Spinal cord (tissue), 9 donors: ENCODE measurements at regions not wholly inside any gene's neighbourhood (a gene's known extent, or its start where the extent isn't known, plus 50 kb on each side); places are given as distances from the start of the nearest gene placed in this dataset.
A peak's percentile ranks its signal among the peaks of the same experiment; 100 is the strongest.

Experiments
- DNase-seq, 6 donors: peaks; one replicate each; pipeline versions ENCODE4 v3.0.0 to v3.0.0-alpha.2; 2013 to 2015; ENCODE audit warnings: low spot score in 6 of 6, low read depth in 4 of 6
- H3K27ac ChIP-seq: one replicate; pipeline ENCODE4 v1.5.1; 2013; ENCODE audit warnings: low read depth, low read length, control low read depth
- H3K27me3 ChIP-seq: one replicate; pipeline ENCODE4 v1.6.1; 2013; ENCODE audit warnings: low read length; ENCODE audit not compliant: control insufficient read depth, insufficient read depth
- H3K36me3 ChIP-seq: one replicate; pipeline ENCODE4 v1.6.1; 2013; ENCODE audit warnings: low read length; ENCODE audit not compliant: control insufficient read depth, insufficient read depth
- H3K4me1 ChIP-seq: one replicate; pipeline ENCODE4 v1.6.1; 2013; ENCODE audit warnings: low read length; ENCODE audit not compliant: control insufficient read depth, insufficient read depth
- H3K4me3 ChIP-seq: one replicate; pipeline ENCODE4 v1.5.1; 2013; ENCODE audit warnings: low read depth, low read length, control low read depth
- H3K9me3 ChIP-seq: one replicate; pipeline ENCODE4 v1.6.1; 2013; ENCODE audit warnings: low read length; ENCODE audit not compliant: control insufficient read depth, insufficient read depth
- WGBS: methylation state at CpG from one replicate; pipeline ENCODE4 v1.1.5; 2013; ENCODE audit warnings: missing lambda C conversion rate; ENCODE audit not compliant: insufficient coverage; 5-methylcytosine and 5-hydroxymethylcytosine counted together
- donor health status: healthy.

DNA sequence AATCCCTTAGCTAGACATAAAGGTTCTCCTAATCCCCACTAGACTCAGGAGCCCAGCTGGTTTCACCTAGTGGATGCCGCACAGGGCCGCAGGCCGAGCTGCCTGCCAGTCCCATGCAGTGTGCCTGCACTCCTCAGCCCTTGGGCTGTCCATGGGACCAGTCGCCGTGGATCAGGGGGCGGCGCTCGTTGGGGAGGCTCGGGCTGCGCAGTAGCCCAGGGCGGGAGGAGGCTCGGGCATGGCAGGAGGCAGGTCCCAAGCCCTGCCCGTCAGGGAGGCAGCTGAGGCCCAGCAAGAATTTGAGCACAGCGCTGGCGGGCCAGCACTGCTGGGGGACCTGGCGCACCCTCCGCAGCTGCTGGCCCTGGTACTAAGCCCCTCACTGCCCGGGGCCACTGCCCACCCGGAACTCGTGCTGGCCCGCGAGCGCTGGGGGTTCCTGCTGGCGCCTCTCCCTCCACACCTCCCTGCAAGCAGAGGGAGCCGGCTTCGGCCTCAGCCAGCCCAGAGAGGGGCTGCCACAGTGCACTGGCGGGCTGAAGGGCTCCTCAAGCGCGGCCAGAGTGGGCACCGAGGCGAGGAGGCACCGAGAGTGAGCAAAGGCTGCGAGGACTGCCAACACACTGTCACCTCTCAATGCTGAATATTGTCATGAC, 307.8 kb downstream of the C6orf118 start:
- WGBS, result 98% methylated on average over 31 of the region's 33 CpGs
- DNase-seq, result no peak
- no peaks in the 10 kb centered on the region for H3K27me3 ChIP-seq
- no peaks in the 10 kb centered on the region for H3K36me3 ChIP-seq
- no peaks in the 10 kb centered on the region for H3K4me1 ChIP-seq
- no peak overlapping the region for H3K27ac ChIP-seq
- no peaks in the 10 kb centered on the region for H3K9me3 ChIP-seq
- no peak overlapping the region for H3K4me3 ChIP-seq

DNA sequence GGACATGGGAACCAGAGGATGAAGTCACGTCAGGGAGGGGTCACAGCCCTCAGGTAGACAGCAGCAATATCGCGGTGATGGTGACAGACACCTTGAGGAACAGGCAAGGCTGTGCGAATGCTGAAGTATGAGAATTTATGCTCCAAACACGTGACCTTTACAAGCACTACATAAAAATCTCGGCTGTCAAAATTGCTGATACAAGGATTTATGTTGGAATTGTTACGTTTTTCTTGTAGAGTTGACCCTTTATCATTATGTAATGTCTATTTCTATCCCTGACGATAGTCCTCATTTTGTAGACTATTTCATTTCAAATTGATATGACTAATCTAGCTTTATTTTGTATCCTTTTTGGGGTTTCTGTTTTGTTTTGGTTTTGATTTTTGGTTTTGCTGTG, 311.1 kb downstream of the C6orf118 start:
- 100% methylated on average over 1 of the region's 8 CpGs for WGBS
- H3K36me3 ChIP-seq, result no peaks in the 10 kb centered on the region
- H3K4me3 ChIP-seq, result no peak overlapping the region
- no peaks in the 10 kb centered on the region for H3K27me3 ChIP-seq
- no peaks in the 10 kb centered on the region for H3K4me1 ChIP-seq
- no peak overlapping the region for H3K27ac ChIP-seq
- DNase-seq, result no peak
- H3K9me3 ChIP-seq, result no peaks in the 10 kb centered on the region

DNA sequence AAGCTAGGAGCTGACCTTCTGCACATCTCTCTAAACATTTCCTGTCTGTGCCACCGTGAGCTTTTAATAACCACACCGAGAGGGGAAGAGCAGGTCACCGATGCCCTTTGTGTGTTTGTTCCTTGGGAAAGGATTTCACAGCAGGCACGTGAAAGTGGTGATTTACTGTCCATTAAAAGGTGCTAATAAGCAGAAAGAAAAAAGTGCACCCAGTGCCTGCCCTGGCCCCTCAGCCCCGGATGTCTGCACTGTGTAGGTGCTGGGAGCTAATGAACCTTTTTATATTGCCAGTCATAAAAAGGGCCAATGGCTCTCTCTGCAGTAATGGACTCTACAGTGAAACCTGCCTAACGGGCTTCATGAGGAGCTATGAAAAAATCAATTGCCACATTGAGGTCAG, 312.6 kb downstream of the C6orf118 start:
- DNase-seq, result peak in 1 of 6 donors; percentile 65
- H3K4me3 ChIP-seq, result no peak overlapping the region
- WGBS, result 16% methylated on average over 5 of the region's 6 CpGs
- H3K27ac ChIP-seq, result no peak overlapping the region
- H3K27me3 ChIP-seq, result no peaks in the 10 kb centered on the region
- no peaks in the 10 kb centered on the region for H3K36me3 ChIP-seq
- H3K9me3 ChIP-seq, result no peaks in the 10 kb centered on the region
- no peaks in the 10 kb centered on the region for H3K4me1 ChIP-seq

DNA sequence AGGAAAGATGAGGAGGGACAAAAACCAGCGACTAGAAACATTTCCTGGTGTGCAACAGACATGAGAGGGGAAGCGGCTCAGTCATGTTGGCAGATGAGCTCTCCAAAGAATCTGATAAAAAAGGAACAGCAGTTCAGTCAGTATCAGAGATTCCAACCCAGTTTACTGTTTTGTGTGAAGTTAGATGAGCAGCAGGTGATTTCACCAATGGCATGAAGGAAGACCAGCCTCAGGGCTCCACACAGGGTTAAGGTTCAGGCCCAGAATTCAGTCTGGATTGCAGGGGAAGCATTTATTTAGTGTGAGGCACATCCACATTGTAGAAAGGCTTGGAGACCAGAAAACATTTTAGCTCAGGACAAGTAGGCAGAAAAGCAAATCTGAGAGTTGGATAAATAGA, 317.8 kb downstream of the C6orf118 start:
- DNase-seq, result no peak
- H3K36me3 ChIP-seq, result no peaks in the 10 kb centered on the region

DNA sequence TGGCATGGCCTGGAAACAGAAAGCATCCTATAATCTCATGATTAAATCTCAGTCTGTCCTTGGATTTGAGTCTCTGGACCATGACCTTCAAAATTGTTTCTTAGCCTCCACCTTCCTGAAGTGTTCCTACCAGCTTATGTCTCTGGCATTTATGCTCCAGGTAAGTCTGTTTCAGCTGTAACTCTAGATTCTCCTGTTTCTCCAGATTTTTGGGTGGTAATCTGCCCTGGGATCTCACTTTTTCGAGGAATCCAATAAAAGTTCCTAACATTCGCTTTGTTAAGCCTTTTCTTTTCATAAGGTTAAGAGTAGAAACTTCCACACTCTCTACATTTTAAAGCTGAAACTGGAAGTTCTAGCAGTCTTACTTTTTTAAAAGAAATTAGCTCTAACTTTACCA, 318.5 kb downstream of the C6orf118 start:
- Histone ChIP-seq H3K27ac (no peak overlapping the region), H3K36me3 (no peaks in the 10 kb centered on the region), H3K4me3 (no peak overlapping the region), H3K9me3 (no peaks in the 10 kb centered on the region), H3K4me1 (no peaks in the 10 kb centered on the region), H3K27me3 (no peaks in the 10 kb centered on the region)
- DNase-seq, result no peak
- no CpG with 5 or more reads among the region's 2 CpGs for whole genome bisulfite sequencing

More for the DNA sequence above, 317.8 kb downstream of the C6orf118 start:
- no peak overlapping the region for H3K27ac ChIP-seq
- no peak overlapping the region for H3K4me3 ChIP-seq
- 86% methylated on average over 2 of the region's 2 CpGs for WGBS
- no peaks in the 10 kb centered on the region for H3K4me1 ChIP-seq
- H3K9me3 ChIP-seq, result no peaks in the 10 kb centered on the region
- no peaks in the 10 kb centered on the region for H3K27me3 ChIP-seq

DNA sequence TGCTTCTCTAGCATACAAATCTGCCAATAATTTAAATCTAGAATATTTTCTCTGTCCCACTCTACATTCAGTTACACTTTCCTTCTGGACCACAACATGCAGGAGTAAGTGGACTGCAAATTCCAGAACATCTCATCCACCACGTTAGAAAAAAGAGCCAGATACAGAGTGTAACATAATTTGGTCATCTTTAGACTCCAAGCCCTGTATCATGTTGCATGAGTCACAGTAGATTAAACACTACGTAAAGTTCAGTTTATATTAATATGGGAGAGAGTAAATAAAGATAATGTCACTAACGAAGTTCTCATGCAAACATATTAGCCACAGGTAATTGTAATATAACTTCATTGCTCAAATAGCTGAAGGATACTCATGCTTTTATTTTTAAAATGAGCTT, 327.0 kb downstream of the C6orf118 start:
- no peak for DNase-seq
- Histone ChIP-seq H3K4me3 (no peak overlapping the region), H3K27ac (no peak overlapping the region), H3K4me1 (no peaks in the 10 kb centered on the region), H3K27me3 (no peaks in the 10 kb centered on the region), H3K36me3 (no peaks in the 10 kb centered on the region), H3K9me3 (no peaks in the 10 kb centered on the region)
- WGBS, result no CpG with 5 or more reads among the region's 3 CpGs

DNA sequence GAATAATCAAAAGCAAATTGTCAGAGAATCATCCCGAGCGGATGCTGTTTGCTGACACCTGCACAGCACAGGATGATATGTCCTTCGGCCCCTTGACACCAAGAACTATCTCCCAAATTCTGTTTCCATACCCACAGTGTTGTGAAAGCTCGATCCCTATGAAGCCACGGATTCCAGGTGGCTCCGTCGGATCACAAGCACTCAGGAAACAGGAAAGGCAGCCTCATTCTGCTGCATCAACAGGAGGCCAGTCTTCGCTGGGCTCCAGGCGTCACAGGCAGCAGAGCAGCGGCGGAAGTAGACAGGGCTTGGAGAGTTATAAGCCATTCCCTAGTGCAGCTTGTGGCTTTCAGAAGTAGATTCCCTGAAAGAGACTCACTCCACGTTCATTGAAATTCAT, 342.3 kb downstream of the C6orf118 start:
- Histone ChIP-seq H3K4me1 (no peaks in the 10 kb centered on the region), H3K27me3 (no peaks in the 10 kb centered on the region), H3K9me3 (no peaks in the 10 kb centered on the region), H3K27ac (no peak overlapping the region), H3K36me3 (no peaks in the 10 kb centered on the region), H3K4me3 (no peak overlapping the region)
- DNase-seq, result no peak
- 81% methylated on average over 9 of the region's 12 CpGs for WGBS

DNA sequence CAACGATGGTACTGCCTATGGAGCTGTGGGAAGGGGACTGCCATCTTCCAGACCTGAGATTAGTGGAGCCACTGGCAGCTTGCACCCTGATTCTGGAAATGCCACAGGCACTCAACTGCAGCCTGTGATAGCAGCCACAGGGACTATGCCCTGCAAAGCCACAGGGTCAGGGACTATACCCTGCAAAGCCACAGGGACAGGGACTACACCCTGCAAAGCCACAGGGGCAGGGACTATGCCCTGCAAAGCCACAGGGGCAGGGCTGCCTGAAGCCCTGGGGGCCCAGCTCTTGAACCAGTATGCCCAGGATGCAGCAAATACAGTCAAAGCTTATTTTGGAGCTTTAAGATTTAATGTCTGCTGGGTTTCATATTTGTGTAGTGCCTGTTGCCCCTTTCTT, 346.6 kb downstream of the C6orf118 start:
- 67% methylated on average over 1 of the region's 1 CpG for WGBS
- DNase-seq, result no peak
- Histone ChIP-seq H3K9me3 (no peaks in the 10 kb centered on the region), H3K4me3 (no peak overlapping the region), H3K27ac (no peak overlapping the region), H3K36me3 (no peaks in the 10 kb centered on the region), H3K4me1 (no peaks in the 10 kb centered on the region), H3K27me3 (no peaks in the 10 kb centered on the region)

DNA sequence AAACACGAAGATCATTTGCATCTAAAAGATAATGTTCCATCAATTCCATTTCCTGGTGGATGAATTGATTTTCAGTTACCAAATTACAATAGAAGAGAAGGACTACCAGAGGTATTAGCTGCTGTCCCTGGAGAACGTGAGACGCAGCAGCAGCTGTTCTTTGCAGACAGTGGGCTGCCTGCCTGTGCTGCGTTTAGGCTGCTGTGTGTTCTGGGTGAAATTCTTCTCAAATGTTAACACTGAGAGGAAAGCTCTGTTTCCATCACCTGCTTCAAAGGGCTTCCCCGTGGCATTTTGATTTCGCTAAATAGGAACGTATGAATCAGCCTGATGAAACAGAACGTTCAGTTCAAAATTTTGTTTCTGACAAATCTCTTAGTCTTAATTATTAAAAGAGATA, 362.2 kb downstream of the C6orf118 start:
- H3K9me3 ChIP-seq, result peaks cover 3% of the 10 kb centered on the region
- whole genome bisulfite sequencing, result 33% methylated on average over 3 of the region's 8 CpGs
- H3K27ac ChIP-seq, result no peak overlapping the region
- H3K36me3 ChIP-seq, result no peaks in the 10 kb centered on the region
- no peaks in the 10 kb centered on the region for H3K27me3 ChIP-seq
- H3K4me3 ChIP-seq, result no peak overlapping the region
- peak in 2 of 6 donors; percentile 2 to 79 for DNase-seq
- no peaks in the 10 kb centered on the region for H3K4me1 ChIP-seq

DNA sequence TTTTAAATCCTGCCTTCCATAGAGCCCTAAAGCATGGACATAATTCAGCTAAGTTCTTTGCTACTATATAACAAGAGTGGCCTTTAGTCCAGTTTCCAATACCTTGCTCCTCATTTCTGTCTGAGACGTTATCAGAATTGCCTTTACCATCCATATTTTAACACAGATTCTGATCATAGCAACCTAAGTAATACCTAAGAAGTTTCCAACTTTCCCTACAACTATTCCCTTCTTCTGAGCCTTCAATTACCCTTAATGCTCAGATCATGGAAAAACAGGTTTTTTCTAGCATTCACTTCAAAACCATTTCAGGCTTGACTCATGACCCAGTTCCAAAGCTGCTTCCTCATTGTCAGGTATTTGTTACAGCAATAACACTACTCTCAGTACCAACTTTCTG, 367.1 kb downstream of the C6orf118 start:
- Histone ChIP-seq H3K4me1 (no peaks in the 10 kb centered on the region), H3K9me3 (peaks cover 3% of the 10 kb centered on the region), H3K36me3 (no peaks in the 10 kb centered on the region), H3K4me3 (no peak overlapping the region), H3K27me3 (no peaks in the 10 kb centered on the region), H3K27ac (no peak overlapping the region)
- WGBS, result 83% methylated on average over 1 of the region's 1 CpG
- no peak for DNase-seq
